Activated CD4-positive, alpha-beta T cell treated with anti-CD3 and anti-CD28 coated beads, Interleukin-2, amount 50 U/mL, for 16 hours (primary cell): ENCODE measurements at regions not wholly inside any gene's neighbourhood (a gene's known extent, or its start where the extent isn't known, plus 50 kb on each side); places are given as distances from the start of the nearest gene placed in this dataset.

Experiments
- DNase-seq: peaks from one replicate; pipeline ENCODE4 v3.0.0-alpha.2; 2020

- DNase-seq: no peak
Measured at GRCh38 chr15:49751191-49751590, 130.3 kb downstream of the DTWD1 start.

GRCh38 chr15:49751751-49752150 lies 130.9 kb downstream of the DTWD1 start:
- DNase-seq: no peak

GRCh38 chr15:49752517-49752916 lies 131.7 kb downstream of the DTWD1 start:
- no peak for DNase-seq

- DNase-seq: no peak
Measured at GRCh38 chr15:49758456-49758855, 137.6 kb downstream of the DTWD1 start.

- no peak for DNase-seq
Measured at GRCh38 chr15:49758856-49759255, 138.0 kb downstream of the DTWD1 start.

- DNase-seq: no peak
Measured at GRCh38 chr15:49760749-49761148, 139.9 kb downstream of the DTWD1 start.

GRCh38 chr15:49769225-49769624 lies 148.4 kb downstream of the DTWD1 start:
- DNase-seq: no peak

GRCh38 chr15:49789436-49789835 lies 168.6 kb downstream of the DTWD1 start:
- DNase-seq: no peak

- no peak for DNase-seq
Measured at GRCh38 chr15:49793943-49794342, 173.1 kb downstream of the DTWD1 start.

GRCh38 chr15:49801796-49802195 lies 180.9 kb downstream of the DTWD1 start:
- no peak for DNase-seq
